ENCODE measurements at regions not wholly inside any gene's neighbourhood (a gene's known extent, or its start where the extent isn't known, plus 50 kb on each side); places are given as distances from the start of the nearest gene placed in this dataset.

GRCh38 chr12:32043928-32044549 is 62.6 kb upstream of the BICD1 start:
- no peak overlapping the region for H3K4me3 ChIP-seq (ENCODE audit: low read depth, low read length)
- no peak for TF ChIP-seq CTCF (IDR thresholded peaks at IDR 0.05; ENCODE audit: insufficient read depth, low read length)
- no peak for DNase-seq (ENCODE audit: low read depth)

GRCh38 chr12:32047357-32048212 is 59.1 kb upstream of the BICD1 start:
- H3K4me3 ChIP-seq (ENCODE audit: low read depth, low read length) = no peak overlapping the region
- no peak for TF ChIP-seq CTCF (IDR thresholded peaks at IDR 0.05; ENCODE audit: insufficient read depth, low read length)
- no peak for DNase-seq (ENCODE audit: low read depth)

- TF ChIP-seq CTCF (IDR thresholded peaks at IDR 0.05; ENCODE audit: insufficient read depth, low read length) = no peak
- DNase-seq (ENCODE audit: low read depth) = no peak
- no peak overlapping the region for H3K4me3 ChIP-seq (ENCODE audit: low read depth, low read length)
These were observed 57.9 kb upstream of the BICD1 start for GRCh38 chr12:32048791-32049190.

- TF ChIP-seq CTCF (IDR thresholded peaks at IDR 0.05; ENCODE audit: insufficient read depth, low read length) = no peak
- DNase-seq (ENCODE audit: low read depth) = no peak
- no peak overlapping the region for H3K4me3 ChIP-seq (ENCODE audit: low read depth, low read length)
These were observed 56.7 kb upstream of the BICD1 start for GRCh38 chr12:32049956-32050355.

- peak; percentile 88 for DNase-seq (ENCODE audit: low read depth)
- H3K4me3 ChIP-seq (ENCODE audit: low read depth, low read length) = no peak overlapping the region
- no peak for TF ChIP-seq CTCF (IDR thresholded peaks at IDR 0.05; ENCODE audit: insufficient read depth, low read length)
These were observed 55.0 kb upstream of the BICD1 start for GRCh38 chr12:32051511-32052211.

- H3K4me3 ChIP-seq (ENCODE audit: low read depth, low read length) = no peak overlapping the region
- DNase-seq (ENCODE audit: low read depth) = no peak
- TF ChIP-seq CTCF (IDR thresholded peaks at IDR 0.05; ENCODE audit: insufficient read depth, low read length) = no peak
These were observed 54.4 kb upstream of the BICD1 start for GRCh38 chr12:32052212-32052713.

Measured in fibroblast of the aortic adventitia (primary cell).